Neural progenitor cell (in vitro differentiated cells): ENCODE measurements at regions not wholly inside any gene's neighbourhood (a gene's known extent, or its start where the extent isn't known, plus 50 kb on each side); places are given as distances from the start of the nearest gene placed in this dataset.

Experiments
- DNase-seq: peaks from one replicate; pipeline ENCODE4 v3.0.0-alpha.2; 2016; ENCODE audit warnings: low spot score
- H2AFZ ChIP-seq: fragments of 200-600 bp; sonication (generic); replicated peaks from 2 replicates; pipeline ENCODE4 v1.6.1; 2016; ENCODE audit warnings: antibody characterized with exemption
- H3F3A ChIP-seq: fragments of 200-600 bp; sonication (generic); 2 replicates; pipeline ENCODE4 v1.6.1; 2016; ENCODE audit warnings: antibody characterized with exemption, low read depth
- H3K27ac ChIP-seq: fragments of 200-600 bp; sonication (generic); 2 replicates; pipeline ENCODE4 v1.5.1; 2016; ENCODE audit warnings: mild to moderate bottlenecking
- H3K27me3 ChIP-seq: fragments of 200-600 bp; sonication (generic); 2 replicates; pipeline ENCODE4 v1.6.1; 2016; ENCODE audit warnings: mild to moderate bottlenecking, moderate library complexity
- H3K36me3 ChIP-seq: fragments of 200-600 bp; sonication (generic); 2 replicates; pipeline ENCODE4 v1.5.1; 2016
- H3K4me1 ChIP-seq: fragments of 200-600 bp; sonication (generic); 2 replicates; pipeline ENCODE4 v1.6.1; 2016; ENCODE audit warnings: mixed run types
- H3K4me2 ChIP-seq: fragments of 200-600 bp; sonication (generic); 2 replicates; pipeline ENCODE4 v1.6.1; 2016
- H3K4me3 ChIP-seq: fragments of 200-600 bp; sonication (generic); 2 replicates; pipeline ENCODE4 v1.5.1; 2016
- H3K79me2 ChIP-seq: fragments of 200-600 bp; sonication (generic); 2 replicates; pipeline ENCODE4 v1.6.1; 2016; ENCODE audit warnings: low read depth
- H3K9ac ChIP-seq: fragments of 200-600 bp; sonication (generic); 2 replicates; pipeline ENCODE4 v1.6.1; 2016
- H3K9me3 ChIP-seq: fragments of 200-600 bp; sonication (generic); 2 replicates; pipeline ENCODE4 v1.5.1; 2016; ENCODE audit warnings: low read depth
- H4K20me1 ChIP-seq: fragments of 200-600 bp; sonication (generic); 2 replicates; pipeline ENCODE4 v1.6.1; 2016; ENCODE audit warnings: low read depth
- H3K27ac Mint-ChIP-seq: 3 replicates; pipeline ENCODE4 v1.8.0; 2021; ENCODE audit warnings: mixed read lengths
- H3K27me3 Mint-ChIP-seq: 2 replicates; pipeline ENCODE4 v1.8.0; 2022; ENCODE audit warnings: low read depth, mild to moderate bottlenecking, inconsistent platforms, moderate library complexity, mixed read lengths; ENCODE audit not compliant: insufficient read depth
- H3K36me3 Mint-ChIP-seq: 3 replicates; pipeline ENCODE4 v1.8.0; 2021; ENCODE audit warnings: mixed read lengths
- H3K4me1 Mint-ChIP-seq: 3 replicates; pipeline ENCODE4 v1.8.0; 2021; ENCODE audit warnings: mixed read lengths
- H3K4me3 Mint-ChIP-seq: 3 replicates; pipeline ENCODE4 v1.8.0; 2021; ENCODE audit warnings: mild to moderate bottlenecking, moderate library complexity, mixed read lengths
- H3K9me3 Mint-ChIP-seq: 3 replicates; pipeline ENCODE4 v1.8.0; 2020; ENCODE audit warnings: mixed read lengths
- EZH2 ChIP-seq: fragments of 200-600 bp; sonication (generic); IDR thresholded peaks from 2 replicates; pipeline ENCODE4 v1.6.1; 2017; ENCODE audit warnings: antibody characterized with exemption, mild to moderate bottlenecking, moderate library complexity
- EZH2phosphoT487 ChIP-seq: fragments of 200-600 bp; sonication (generic); IDR thresholded peaks from 2 replicates; pipeline ENCODE4 v1.6.1; 2017; ENCODE audit warnings: antibody characterized with exemption
- TF ChIP-seq, protein P1 (sequence below): fragments of 200-600 bp; sonication (generic); IDR thresholded peaks from 2 replicates; pipeline ENCODE4 v1.5.1; 2017; ENCODE audit warnings: antibody characterized with exemption, mild to moderate bottlenecking

DNA sequence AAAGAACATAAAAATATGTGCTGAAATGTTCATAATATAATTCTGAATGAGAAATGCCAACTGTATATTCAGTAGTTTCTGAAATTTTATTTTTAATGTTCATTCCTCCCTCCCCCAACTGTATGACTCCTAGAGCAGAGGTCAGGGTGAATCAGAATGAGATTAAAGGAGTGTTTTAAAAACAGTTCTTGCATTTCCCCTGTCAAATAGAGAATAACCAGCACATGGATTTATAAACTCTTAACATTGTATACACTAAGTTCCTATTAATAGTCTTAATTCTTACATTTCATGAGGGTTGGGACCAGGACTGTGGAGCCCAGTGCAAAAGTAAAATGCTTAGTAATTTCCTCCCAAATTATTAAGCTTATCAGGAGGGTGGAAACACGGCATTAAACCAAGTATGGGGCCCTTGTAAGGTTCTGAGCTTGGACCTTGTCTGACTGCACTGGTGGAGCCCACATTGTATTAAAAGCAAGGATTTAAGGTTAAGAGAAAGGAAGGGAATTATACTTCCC, 474.6 kb upstream of the RAG2 start:
- H4K20me1 ChIP-seq, result no peaks in the 10 kb centered on the region
- Mint-ChIP-seq H3K27ac (no peak overlapping the region), H3K9me3 (no peaks in the 10 kb centered on the region), H3K4me3 (no peak overlapping the region), H3K27me3 (no peaks in the 10 kb centered on the region), H3K36me3 (no peaks in the 10 kb centered on the region), H3K4me1 (peaks cover 4% of the 10 kb centered on the region)
- H3K27me3 ChIP-seq, result no peaks in the 10 kb centered on the region
- no peaks in the 10 kb centered on the region for H3K9me3 ChIP-seq
- H2AFZ ChIP-seq, result no peak overlapping the region
- no peak overlapping the region for H3K9ac ChIP-seq
- TF ChIP-seq EZH2phosphoT487, result no peak
- TF ChIP-seq, protein P1, sequence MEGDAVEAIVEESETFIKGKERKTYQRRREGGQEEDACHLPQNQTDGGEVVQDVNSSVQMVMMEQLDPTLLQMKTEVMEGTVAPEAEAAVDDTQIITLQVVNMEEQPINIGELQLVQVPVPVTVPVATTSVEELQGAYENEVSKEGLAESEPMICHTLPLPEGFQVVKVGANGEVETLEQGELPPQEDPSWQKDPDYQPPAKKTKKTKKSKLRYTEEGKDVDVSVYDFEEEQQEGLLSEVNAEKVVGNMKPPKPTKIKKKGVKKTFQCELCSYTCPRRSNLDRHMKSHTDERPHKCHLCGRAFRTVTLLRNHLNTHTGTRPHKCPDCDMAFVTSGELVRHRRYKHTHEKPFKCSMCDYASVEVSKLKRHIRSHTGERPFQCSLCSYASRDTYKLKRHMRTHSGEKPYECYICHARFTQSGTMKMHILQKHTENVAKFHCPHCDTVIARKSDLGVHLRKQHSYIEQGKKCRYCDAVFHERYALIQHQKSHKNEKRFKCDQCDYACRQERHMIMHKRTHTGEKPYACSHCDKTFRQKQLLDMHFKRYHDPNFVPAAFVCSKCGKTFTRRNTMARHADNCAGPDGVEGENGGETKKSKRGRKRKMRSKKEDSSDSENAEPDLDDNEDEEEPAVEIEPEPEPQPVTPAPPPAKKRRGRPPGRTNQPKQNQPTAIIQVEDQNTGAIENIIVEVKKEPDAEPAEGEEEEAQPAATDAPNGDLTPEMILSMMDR, result no peak
- no peak for TF ChIP-seq EZH2
- no peaks in the 10 kb centered on the region for H3K36me3 ChIP-seq
- DNase-seq, result no peak
- no peaks in the 10 kb centered on the region for H3K79me2 ChIP-seq
- no peak overlapping the region for H3K4me2 ChIP-seq
- H3F3A ChIP-seq, result no peaks in the 10 kb centered on the region
- no peak overlapping the region for H3K27ac ChIP-seq
- no peaks in the 10 kb centered on the region for H3K4me1 ChIP-seq
- no peak overlapping the region for H3K4me3 ChIP-seq

DNA sequence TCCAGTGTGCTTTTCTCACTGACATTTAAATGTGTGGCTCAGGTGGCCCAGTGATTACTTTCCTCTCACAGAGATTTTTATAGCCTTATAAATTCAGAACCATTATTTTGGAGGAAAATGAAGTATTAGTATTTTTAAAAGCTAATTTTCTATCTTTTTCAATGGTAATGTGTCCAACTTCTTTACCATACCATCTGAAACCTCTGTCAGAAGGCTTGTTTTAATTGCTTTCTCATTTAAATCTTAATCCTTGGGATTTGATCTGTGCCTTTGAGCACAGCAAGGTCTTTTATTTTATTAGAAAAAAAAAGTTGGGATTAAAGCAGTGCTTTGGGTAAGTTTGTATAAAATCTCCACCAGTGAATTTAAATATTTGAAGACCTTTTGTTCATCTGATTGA, 452.3 kb upstream of the RAG2 start:
- Histone ChIP-seq H3K9me3 (no peaks in the 10 kb centered on the region), H3F3A (no peaks in the 10 kb centered on the region), H3K9ac (no peak overlapping the region), H3K36me3 (no peaks in the 10 kb centered on the region), H4K20me1 (no peaks in the 10 kb centered on the region), H3K4me3 (no peak overlapping the region), H3K4me2 (no peak overlapping the region), H3K27me3 (no peaks in the 10 kb centered on the region), H3K4me1 (no peaks in the 10 kb centered on the region), H2AFZ (no peak overlapping the region), H3K79me2 (no peaks in the 10 kb centered on the region), H3K27ac (no peak overlapping the region)
- H3K4me3 Mint-ChIP-seq, result no peak overlapping the region
- DNase-seq, result no peak
- H3K36me3 Mint-ChIP-seq, result no peaks in the 10 kb centered on the region
- H3K27me3 Mint-ChIP-seq, result no peaks in the 10 kb centered on the region
- H3K9me3 Mint-ChIP-seq, result no peaks in the 10 kb centered on the region
- no peak overlapping the region for H3K27ac Mint-ChIP-seq
- TF ChIP-seq, protein P1, result no peak
- TF ChIP-seq EZH2phosphoT487 (no peak), EZH2 (no peak)
- no peaks in the 10 kb centered on the region for H3K4me1 Mint-ChIP-seq

DNA sequence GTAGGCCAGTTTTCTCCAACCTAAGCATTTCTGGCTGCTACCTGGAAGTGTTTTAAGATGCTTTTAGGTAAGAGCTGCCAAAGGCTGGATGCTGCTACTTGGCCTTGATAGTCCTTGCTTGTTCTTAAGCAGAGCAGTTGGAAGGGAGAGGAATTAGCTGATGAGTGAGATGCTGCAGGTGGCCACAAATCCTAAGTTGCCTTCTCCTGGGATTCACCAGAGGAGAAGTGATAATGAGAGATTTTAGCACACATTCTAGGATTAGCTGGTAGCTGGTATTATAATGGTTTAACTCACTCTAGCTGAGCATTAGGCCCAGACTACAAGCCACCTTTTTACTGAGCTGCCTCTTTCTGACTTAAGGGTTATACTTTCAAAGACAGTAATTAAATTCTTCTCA, 442.9 kb upstream of the RAG2 start:
- H3K9me3 ChIP-seq, result no peaks in the 10 kb centered on the region
- no peaks in the 10 kb centered on the region for H3K4me1 Mint-ChIP-seq
- DNase-seq, result no peak
- H3K4me2 ChIP-seq, result no peak overlapping the region
- H3K27ac Mint-ChIP-seq, result no peak overlapping the region
- no peak overlapping the region for H3K27ac ChIP-seq
- no peaks in the 10 kb centered on the region for H3K9me3 Mint-ChIP-seq
- no peaks in the 10 kb centered on the region for H3K36me3 Mint-ChIP-seq
- H2AFZ ChIP-seq, result no peak overlapping the region
- no peaks in the 10 kb centered on the region for H3K27me3 Mint-ChIP-seq
- H3K79me2 ChIP-seq, result no peaks in the 10 kb centered on the region
- no peak overlapping the region for H3K9ac ChIP-seq
- no peak overlapping the region for H3K4me3 Mint-ChIP-seq
- TF ChIP-seq EZH2 (no peak), EZH2phosphoT487 (no peak)
- TF ChIP-seq, protein P1, result no peak
- no peaks in the 10 kb centered on the region for H3F3A ChIP-seq
- H3K36me3 ChIP-seq, result no peaks in the 10 kb centered on the region
- H3K4me3 ChIP-seq, result no peak overlapping the region
- H4K20me1 ChIP-seq, result no peaks in the 10 kb centered on the region
- no peaks in the 10 kb centered on the region for H3K27me3 ChIP-seq
- peaks cover 7% of the 10 kb centered on the region for H3K4me1 ChIP-seq
